Peyer's patch (tissue), 4 donors: ENCODE measurements at regions not wholly inside any gene's neighbourhood (a gene's known extent, or its start where the extent isn't known, plus 50 kb on each side); places are given as distances from the start of the nearest gene placed in this dataset.
"Not testable (repeated sequence)": the region's sequence is repeated elsewhere in the genome, so short reads cannot be mapped to it uniquely, and the experiment has no call there.

Experiments
- DNase-seq, 3 donors: peaks; one replicate each; pipeline ENCODE4 v3.0.0-alpha.2; 2017 to 2019
- H3K27ac ChIP-seq, 4 donors: fragments of 200-600 bp; sonication (generic); one replicate each; pipeline ENCODE4 v1.5.1; 2016 to 2019
- H3K27me3 ChIP-seq, 2 donors: fragments of 200-600 bp; sonication (generic); one replicate each; pipeline ENCODE4 v1.5.1; 2019
- H3K36me3 ChIP-seq, 3 donors: fragments of 200-600 bp; sonication (generic); one replicate each; pipeline ENCODE4 v1.5.1; 2016 to 2019
- H3K4me1 ChIP-seq, 4 donors: fragments of 200-600 bp; sonication (generic); one replicate each; pipeline ENCODE4 v1.5.1; 2016 to 2019
- H3K4me3 ChIP-seq, 4 donors: fragments of 200-600 bp; sonication (generic); 1 replicate in 3 of 4; 2 replicates in 1 of 4; pipeline ENCODE4 v1.5.1; 2016 to 2019; ENCODE audit warnings: mild to moderate bottlenecking in 1 of 4
- H3K9me3 ChIP-seq, 4 donors: fragments of 200-600 bp; sonication (generic); one replicate each; pipeline ENCODE4 v1.5.1; 2016 to 2019; ENCODE audit warnings: mild to moderate bottlenecking in 1 of 4
- CTCF ChIP-seq, 6 experiments: fragments of 450-650 bp in 4 of 6; fragments of 200-600 bp in 2 of 6; sonication (generic) in 1 of 6; IDR thresholded peaks; one replicate each; pipeline ENCODE4 v1.5.1; 2017 to 2019; ENCODE audit warnings: antibody characterized with exemption in 6 of 6, mild to moderate bottlenecking in 3 of 6, moderate library complexity in 1 of 6
- POLR2A ChIP-seq, 2 donors: fragments of 450-650 bp; IDR thresholded peaks; one replicate each; pipeline ENCODE4 v1.5.1; 2017; ENCODE audit warnings: antibody characterized with exemption in 2 of 2, mild to moderate bottlenecking in 2 of 2, moderate library complexity in 2 of 2

GRCh38 chr11:104678408-104678807 lies 219.9 kb downstream of the CASP12 start:
- no peak for TF ChIP-seq CTCF (IDR thresholded peaks at IDR 0.05)
- TF ChIP-seq POLR2A (IDR thresholded peaks at IDR 0.05) = no peak
- Histone ChIP-seq H3K27me3 (no peaks in the 10 kb centered on the region), H3K36me3 (no peaks in the 10 kb centered on the region), H3K27ac (no peak overlapping the region), H3K4me1 (no peaks in the 10 kb centered on the region), H3K9me3 (no peaks in the 10 kb centered on the region), H3K4me3 (no peak overlapping the region)
- DNase-seq = no peak

DNA sequence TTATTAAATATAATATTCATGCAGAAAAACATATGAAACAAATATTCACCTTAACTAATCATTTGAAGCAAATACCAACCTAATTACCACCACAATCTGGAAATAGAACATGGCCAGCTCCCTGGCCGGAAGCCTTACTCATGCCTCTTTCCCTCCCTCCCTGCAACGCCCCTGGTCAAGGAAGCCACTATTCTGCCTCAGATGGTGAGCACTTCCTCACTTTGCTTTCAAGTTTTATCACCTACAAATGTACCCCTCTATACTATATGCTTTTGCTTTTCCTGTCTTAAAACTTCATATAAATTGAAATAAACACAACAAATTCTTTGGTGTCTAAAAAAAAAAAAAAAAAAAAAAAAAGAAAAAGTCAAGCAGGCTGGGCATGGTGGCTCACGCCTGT lies 221.2 kb downstream of the CASP12 start:
- H3K36me3 ChIP-seq, H3K4me3 ChIP-seq, H3K4me1 ChIP-seq, H3K27me3 ChIP-seq, H3K27ac ChIP-seq, H3K9me3 ChIP-seq, DNase-seq: not testable (repeated sequence)

DNA sequence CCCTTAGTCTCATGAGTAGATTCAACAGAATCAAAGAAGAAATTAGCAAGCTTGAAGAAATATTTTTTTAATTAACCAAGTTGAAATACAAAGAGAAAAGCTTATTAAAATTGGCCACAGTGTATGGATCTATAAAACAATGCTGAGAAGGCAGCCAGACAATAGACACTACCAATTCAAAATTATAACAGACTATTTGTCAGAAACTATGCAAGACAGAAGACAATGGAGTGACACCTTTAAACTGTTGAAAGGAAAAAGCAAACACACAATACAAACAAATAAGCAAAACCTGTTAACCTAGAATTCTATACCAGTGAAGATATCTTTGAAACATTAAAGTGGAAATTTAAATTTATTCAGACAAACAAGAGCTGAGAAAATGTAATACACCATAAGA lies 225.4 kb downstream of the CASP12 start:
- TF ChIP-seq POLR2A (IDR thresholded peaks at IDR 0.05) = no peak
- TF ChIP-seq CTCF (IDR thresholded peaks at IDR 0.05) = no peak
- no peaks in the 10 kb centered on the region for H3K27me3 ChIP-seq

GRCh38 chr11:104668797-104669463 lies 229.3 kb downstream of the CASP12 start:
- Histone ChIP-seq H3K4me1 (no peaks in the 10 kb centered on the region), H3K27ac (no peak overlapping the region), H3K9me3 (no peaks in the 10 kb centered on the region), H3K36me3 (no peaks in the 10 kb centered on the region), H3K4me3 (no peak overlapping the region), H3K27me3 (no peaks in the 10 kb centered on the region)
- TF ChIP-seq CTCF (IDR thresholded peaks at IDR 0.05) (no peak), POLR2A (IDR thresholded peaks at IDR 0.05) (no peak)
- no peak for DNase-seq

More for the DNA sequence above, 225.4 kb downstream of the CASP12 start:
- no peak overlapping the region for H3K27ac ChIP-seq
- H3K9me3 ChIP-seq = no peaks in the 10 kb centered on the region
- H3K4me1 ChIP-seq = no peaks in the 10 kb centered on the region
- H3K4me3 ChIP-seq = no peak overlapping the region
- no peaks in the 10 kb centered on the region for H3K36me3 ChIP-seq
- DNase-seq = no peak

GRCh38 chr11:104666624-104667023 lies 231.6 kb downstream of the CASP12 start:
- H3K36me3 ChIP-seq = no peaks in the 10 kb centered on the region
- TF ChIP-seq POLR2A (IDR thresholded peaks at IDR 0.05) (no peak), CTCF (IDR thresholded peaks at IDR 0.05) (no peak)
- H3K4me1 ChIP-seq = no peaks in the 10 kb centered on the region
- H3K9me3 ChIP-seq = no peaks in the 10 kb centered on the region
- H3K27ac ChIP-seq = no peak overlapping the region
- DNase-seq = no peak
- no peak overlapping the region for H3K4me3 ChIP-seq
- H3K27me3 ChIP-seq = no peaks in the 10 kb centered on the region

- no peak overlapping the region for H3K4me3 ChIP-seq
- TF ChIP-seq POLR2A (IDR thresholded peaks at IDR 0.05) = no peak
- TF ChIP-seq CTCF (IDR thresholded peaks at IDR 0.05) = no peak
- H3K4me1 ChIP-seq = no peaks in the 10 kb centered on the region
- no peak for DNase-seq
- no peaks in the 10 kb centered on the region for H3K27me3 ChIP-seq
- no peak overlapping the region for H3K27ac ChIP-seq
- no peaks in the 10 kb centered on the region for H3K36me3 ChIP-seq
- no peaks in the 10 kb centered on the region for H3K9me3 ChIP-seq
Observed at GRCh38 chr11:104665641-104666040, 232.6 kb downstream of the CASP12 start.
